ENCODE measurements at regions not wholly inside any gene's neighbourhood (a gene's known extent, or its start where the extent isn't known, plus 50 kb on each side); places are given as distances from the start of the nearest gene placed in this dataset.

DNA sequence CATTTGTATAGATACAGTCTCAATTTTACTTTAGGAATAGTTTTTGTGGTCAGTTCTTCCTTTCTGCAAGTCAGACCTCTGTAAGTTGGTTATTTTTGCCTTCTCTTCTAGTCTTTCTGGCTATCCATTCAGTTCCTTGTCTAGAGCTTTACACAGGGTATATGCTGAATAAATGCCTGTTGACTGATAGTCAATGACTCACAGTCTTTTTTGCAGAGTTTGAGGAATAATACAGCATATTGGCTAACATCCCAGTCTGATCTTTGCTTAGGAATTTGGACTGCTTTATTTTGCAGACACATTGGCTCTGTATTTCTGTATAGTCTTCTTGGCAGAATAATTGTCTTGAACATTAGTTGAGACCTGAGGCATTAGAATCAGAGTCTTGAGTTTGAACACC is 132.4 kb downstream of the MAGEC1 start:
- H3K36me3 ChIP-seq (ENCODE audit: control insufficient read depth, insufficient read depth, low read length): no peaks in the 10 kb centered on the region
- H3K79me2 ChIP-seq (ENCODE audit: control insufficient read depth, insufficient read depth, low read length): no peaks in the 10 kb centered on the region
- H4K20me1 ChIP-seq (replicated peaks; ENCODE audit: control insufficient read depth, insufficient read depth, low read length): no peaks in the 10 kb centered on the region
- no peak overlapping the region for H2AFZ ChIP-seq (ENCODE audit: low read depth, low read length)
- CTCF ChIA-PET (ENCODE audit: low intra/inter-chr PET ratio): no interaction called here
- TF ChIP-seq FOXA3 (CRISPR knock-in tag; conservative IDR thresholded peaks at IDR 0.05 in 1 of 2, IDR thresholded peaks at IDR 0.05 in 1 of 2): no peak
- no peaks in the 10 kb centered on the region for H3K9me3 ChIP-seq (replicated peaks; ENCODE audit: control insufficient read depth, insufficient read depth, low read depth, low read length)
- H3K9me1 ChIP-seq (ENCODE audit: control insufficient read depth, insufficient read depth, low read length): no peaks in the 10 kb centered on the region
- H3K4me3 ChIP-seq: no peak overlapping the region
- no peak overlapping the region for H3K27ac ChIP-seq (ENCODE audit: extremely low read depth, low read depth, low read length)
- H3K4me1 ChIP-seq (replicated peaks in 1 of 2; ENCODE audit: control insufficient read depth in 2 of 2, insufficient read depth in 2 of 2, low read length in 2 of 2): no peaks in the 10 kb centered on the region
- H3K9ac ChIP-seq (ENCODE audit: insufficient read depth in 1 of 2, low read depth in 2 of 2, low read length in 2 of 2): no peak overlapping the region
- FAIRE-seq: no peak
- no peak overlapping the region for H3K4me2 ChIP-seq (ENCODE audit: insufficient read depth, low read length)
- POLR2A ChIA-PET: no interaction called here
- no peak for ATAC-seq
- DNase-seq (ENCODE audit: extremely low read depth in 1 of 4, low spot score in 3 of 4): no peak
- BruUV-seq (replicated peaks): no TSS peak
- in situ Hi-C loops (cut with MboI) (no loop called here), intact Hi-C loops (cut with micrococcal nuclease) (no loop called here)
- H3K27me3 ChIP-seq (ENCODE audit: control insufficient read depth in 2 of 2, insufficient read depth in 2 of 2, low read length in 2 of 2): no peaks in the 10 kb centered on the region

GRCh38 chrX:142005532-142005931 is 101.8 kb downstream of the MAGEC1 start:
- intact Hi-C loops (cut with micrococcal nuclease) (no loop called here), in situ Hi-C loops (cut with MboI) (no loop called here)
- Histone ChIP-seq H3K9ac (ENCODE audit: insufficient read depth in 1 of 2, low read depth in 2 of 2, low read length in 2 of 2) (no peak overlapping the region), H3K36me3 (ENCODE audit: control insufficient read depth, insufficient read depth, low read length) (no peaks in the 10 kb centered on the region), H3K4me1 (replicated peaks in 1 of 2; ENCODE audit: control insufficient read depth in 2 of 2, insufficient read depth in 2 of 2, low read length in 2 of 2) (no peaks in the 10 kb centered on the region), H3K9me1 (ENCODE audit: control insufficient read depth, insufficient read depth, low read length) (no peaks in the 10 kb centered on the region), H3K27me3 (ENCODE audit: control insufficient read depth in 2 of 2, insufficient read depth in 2 of 2, low read length in 2 of 2) (no peaks in the 10 kb centered on the region), H3K27ac (ENCODE audit: extremely low read depth, low read depth, low read length) (no peak overlapping the region), H3K9me3 (replicated peaks; ENCODE audit: control insufficient read depth, insufficient read depth, low read depth, low read length) (no peaks in the 10 kb centered on the region), H3K79me2 (ENCODE audit: control insufficient read depth, insufficient read depth, low read length) (no peaks in the 10 kb centered on the region), H3K4me2 (ENCODE audit: insufficient read depth, low read length) (no peak overlapping the region), H3K4me3 (no peak overlapping the region), H4K20me1 (replicated peaks; ENCODE audit: control insufficient read depth, insufficient read depth, low read length) (no peaks in the 10 kb centered on the region), H2AFZ (ENCODE audit: low read depth, low read length) (no peak overlapping the region)
- DNase-seq (ENCODE audit: extremely low read depth in 1 of 4, low spot score in 3 of 4): no peak
- TF ChIP-seq TAF1 (IDR thresholded peaks at IDR 0.05; ENCODE audit: control insufficient read depth, extremely low read depth, insufficient read depth, low read length, severe bottlenecking) (no peak), TEAD2 (tag; IDR thresholded peaks at IDR 0.05) (no peak), FOXJ3 (CRISPR knock-in tag; IDR thresholded peaks at IDR 0.05) (no peak), ZNF445 (CRISPR knock-in tag; IDR thresholded peaks at IDR 0.05; ENCODE audit: low read depth) (no peak), ZNF263 (CRISPR knock-in tag; IDR thresholded peaks at IDR 0.05; ENCODE audit: borderline replicate concordance) (no peak), E2F3 (CRISPR knock-in tag; IDR thresholded peaks at IDR 0.05) (no peak), ZNF134 (CRISPR knock-in tag; conservative IDR thresholded peaks at IDR 0.05) (no peak), RB1 (IDR thresholded peaks at IDR 0.05; ENCODE audit: low read depth) (no peak), POLR2A (conservative IDR thresholded peaks at IDR 0.05) (no peak), NR2C2 (CRISPR knock-in tag; IDR thresholded peaks at IDR 0.05) (no peak), NR2C2 (tag; IDR thresholded peaks at IDR 0.05) (no peak), SMARCB1 (IDR thresholded peaks at IDR 0.05; ENCODE audit: insufficient read length, low read depth) (no peak), ZC3H8 (IDR thresholded peaks at IDR 0.05) (no peak), E2F1 (CRISPR knock-in tag; IDR thresholded peaks at IDR 0.05) (no peak), BRCA1 (IDR thresholded peaks at IDR 0.05) (no peak), BRCA1 (CRISPR knock-in tag; IDR thresholded peaks at IDR 0.05) (no peak), ZNF830 (CRISPR knock-in tag; IDR thresholded peaks at IDR 0.05) (no peak), ZNF444 (CRISPR knock-in tag; IDR thresholded peaks at IDR 0.05) (no peak)
- CTCF ChIA-PET (ENCODE audit: low intra/inter-chr PET ratio): no interaction called here
- BruUV-seq (replicated peaks): no TSS peak
- POLR2A ChIA-PET: no interaction called here
- no peak for FAIRE-seq
- WGBS (ENCODE audit: insufficient coverage, low coverage, missing lambda C conversion rate): 0% methylated on average over 1 of the region's 1 CpG
- ATAC-seq: no peak

Data from K562 (cell line).